Muscle of leg (tissue), 3 donors: ENCODE measurements at regions not wholly inside any gene's neighbourhood (a gene's known extent, or its start where the extent isn't known, plus 50 kb on each side); places are given as distances from the start of the nearest gene placed in this dataset.
A peak's percentile ranks its signal among the peaks of the same experiment; 100 is the strongest.

Experiments used
- DNase-seq: peaks from one replicate; pipeline ENCODE4 v3.0.0; 2013
- H3K27ac ChIP-seq: one replicate; pipeline ENCODE4 v1.5.1; 2013; ENCODE audit warnings: mild to moderate bottlenecking, low read length, control low read depth
- H3K27me3 ChIP-seq: one replicate; pipeline ENCODE4 v1.6.1; 2013; ENCODE audit warnings: low read length; ENCODE audit not compliant: control insufficient read depth, insufficient read depth
- H3K36me3 ChIP-seq: one replicate; pipeline ENCODE4 v1.6.1; 2013; ENCODE audit warnings: low read length; ENCODE audit not compliant: control insufficient read depth, insufficient read depth
- H3K4me1 ChIP-seq: one replicate; pipeline ENCODE4 v1.6.1; 2013; ENCODE audit warnings: low read length; ENCODE audit not compliant: control insufficient read depth, insufficient read depth
- H3K4me3 ChIP-seq: one replicate; pipeline ENCODE4 v1.5.1; 2013; ENCODE audit warnings: low read length, control low read depth
- H3K9me3 ChIP-seq: replicated peaks from 2 replicates; pipeline ENCODE4 v1.6.1; 2013; ENCODE audit warnings: low read depth, low read length; ENCODE audit not compliant: control insufficient read depth
- WGBS: methylation state at CpG from one replicate; pipeline ENCODE4 v1.1.5; 2013; ENCODE audit warnings: missing lambda C conversion rate; ENCODE audit not compliant: insufficient coverage; 5-methylcytosine and 5-hydroxymethylcytosine counted together

- 44% methylated on average over 4 of the region's 8 CpGs for WGBS
- DNase-seq: peak; percentile 36
- Histone ChIP-seq H3K9me3 (no peaks in the 10 kb centered on the region), H3K27me3 (no peaks in the 10 kb centered on the region), H3K4me3 (no peak overlapping the region), H3K27ac (no peak overlapping the region), H3K36me3 (no peaks in the 10 kb centered on the region), H3K4me1 (no peaks in the 10 kb centered on the region)
Measured at GRCh38 chr3:161851941-161852566, 355.4 kb downstream of the OTOL1 start.

GRCh38 chr3:161852744-161853143 lies 356.1 kb downstream of the OTOL1 start:
- Histone ChIP-seq H3K36me3 (no peaks in the 10 kb centered on the region), H3K27ac (no peak overlapping the region), H3K9me3 (no peaks in the 10 kb centered on the region), H3K27me3 (no peaks in the 10 kb centered on the region), H3K4me3 (no peak overlapping the region), H3K4me1 (no peaks in the 10 kb centered on the region)
- 93% methylated on average over 9 of the region's 9 CpGs for WGBS
- DNase-seq: no peak

- no peak overlapping the region for H3K4me3 ChIP-seq
- no peak for DNase-seq
- WGBS: 80% methylated on average over 5 of the region's 7 CpGs
- no peaks in the 10 kb centered on the region for H3K9me3 ChIP-seq
- H3K4me1 ChIP-seq: no peaks in the 10 kb centered on the region
- no peaks in the 10 kb centered on the region for H3K27me3 ChIP-seq
- H3K27ac ChIP-seq: no peak overlapping the region
- H3K36me3 ChIP-seq: no peaks in the 10 kb centered on the region
Measured at GRCh38 chr3:161854232-161854771, 357.7 kb downstream of the OTOL1 start.

GRCh38 chr3:161859057-161859456 lies 362.4 kb downstream of the OTOL1 start:
- DNase-seq: no peak
- Histone ChIP-seq H3K4me3 (no peak overlapping the region), H3K27me3 (no peaks in the 10 kb centered on the region), H3K27ac (no peak overlapping the region), H3K4me1 (no peaks in the 10 kb centered on the region), H3K9me3 (no peaks in the 10 kb centered on the region), H3K36me3 (no peaks in the 10 kb centered on the region)
- WGBS: 93% methylated on average over 3 of the region's 4 CpGs

GRCh38 chr3:161859865-161860450 lies 363.4 kb downstream of the OTOL1 start:
- Histone ChIP-seq H3K27ac (no peak overlapping the region), H3K9me3 (no peaks in the 10 kb centered on the region), H3K4me1 (no peaks in the 10 kb centered on the region), H3K4me3 (no peak overlapping the region), H3K27me3 (no peaks in the 10 kb centered on the region), H3K36me3 (no peaks in the 10 kb centered on the region)
- DNase-seq: no peak
- WGBS: 63% methylated on average over 1 of the region's 4 CpGs

- H3K27ac ChIP-seq: no peak overlapping the region
- no peaks in the 10 kb centered on the region for H3K9me3 ChIP-seq
- H3K27me3 ChIP-seq: no peaks in the 10 kb centered on the region
- no peaks in the 10 kb centered on the region for H3K36me3 ChIP-seq
- H3K4me1 ChIP-seq: no peaks in the 10 kb centered on the region
- H3K4me3 ChIP-seq: no peak overlapping the region
- no peak for DNase-seq
- WGBS: no CpG with 5 or more reads among the region's 1 CpG
Measured at GRCh38 chr3:161863775-161864174, 367.2 kb downstream of the OTOL1 start.

- Histone ChIP-seq H3K4me1 (no peaks in the 10 kb centered on the region), H3K27me3 (no peaks in the 10 kb centered on the region), H3K36me3 (no peaks in the 10 kb centered on the region), H3K27ac (no peak overlapping the region), H3K4me3 (no peak overlapping the region), H3K9me3 (no peaks in the 10 kb centered on the region)
- peak; percentile 88 for DNase-seq
- no CpG with 5 or more reads among the region's 1 CpG for WGBS
Measured at GRCh38 chr3:161866176-161866575, 369.6 kb downstream of the OTOL1 start.

GRCh38 chr3:161875483-161875882 lies 378.9 kb downstream of the OTOL1 start:
- no peaks in the 10 kb centered on the region for H3K9me3 ChIP-seq
- WGBS: no CpG with 5 or more reads among the region's 1 CpG
- no peak overlapping the region for H3K27ac ChIP-seq
- no peak for DNase-seq
- no peaks in the 10 kb centered on the region for H3K36me3 ChIP-seq
- H3K4me3 ChIP-seq: no peak overlapping the region
- H3K4me1 ChIP-seq: no peaks in the 10 kb centered on the region
- no peaks in the 10 kb centered on the region for H3K27me3 ChIP-seq

- no peak for DNase-seq
- WGBS: no CpG with 5 or more reads among the region's 1 CpG
- no peak overlapping the region for H3K4me3 ChIP-seq
Measured at GRCh38 chr3:161879470-161879869, 382.9 kb downstream of the OTOL1 start.

GRCh38 chr3:161884830-161885229 lies 388.2 kb downstream of the OTOL1 start:
- peaks cover 2% of the 10 kb centered on the region for H3K9me3 ChIP-seq
- no peaks in the 10 kb centered on the region for H3K4me1 ChIP-seq
- DNase-seq: no peak
- H3K27me3 ChIP-seq: no peaks in the 10 kb centered on the region
- WGBS: no CpG with 5 or more reads among the region's 5 CpGs
- no peaks in the 10 kb centered on the region for H3K36me3 ChIP-seq
- no peak overlapping the region for H3K4me3 ChIP-seq
- H3K27ac ChIP-seq: no peak overlapping the region

More at GRCh38 chr3:161879470-161879869, 382.9 kb downstream of the OTOL1 start:
- Histone ChIP-seq H3K9me3 (no peaks in the 10 kb centered on the region), H3K4me1 (no peaks in the 10 kb centered on the region), H3K36me3 (no peaks in the 10 kb centered on the region), H3K27me3 (no peaks in the 10 kb centered on the region), H3K27ac (no peak overlapping the region)
